ENCODE measurements at regions not wholly inside any gene's neighbourhood (a gene's known extent, or its start where the extent isn't known, plus 50 kb on each side); places are given as distances from the start of the nearest gene placed in this dataset.

- Histone ChIP-seq H3K79me2 (ENCODE audit: low read length) (no peaks in the 10 kb centered on the region), H3K27me3 (ENCODE audit: low read depth, low read length) (peaks cover 5% of the 10 kb centered on the region; the same call in 1 of the 2 replicates), H3K4me3 (ENCODE audit: low read length) (no peak overlapping the region), H3K9ac (ENCODE audit: low read length) (no peak overlapping the region), H3K9me3 (ENCODE audit: insufficient read depth, low read length) (0 out of 2 replicates have a peak, but pooled peaks cover 3% of the 10 kb centered on the region), H3K36me3 (replicated peaks; ENCODE audit: low read depth, low read length) (no peaks in the 10 kb centered on the region), H3K27ac (ENCODE audit: low read length) (no peak overlapping the region), H3K4me1 (ENCODE audit: low read length) (peaks cover 7% of the 10 kb centered on the region; the same call in 1 of the 2 replicates), H2AFZ (ENCODE audit: low read depth, low read length) (no peak overlapping the region), H3K4me2 (ENCODE audit: low read length) (no peak overlapping the region), H4K20me1 (ENCODE audit: insufficient read depth, low read length) (no peaks in the 10 kb centered on the region)
- no peak for TF ChIP-seq EZH2phosphoT487 (IDR thresholded peaks at IDR 0.05; ENCODE audit: low read depth)
- TF ChIP-seq, protein P1, sequence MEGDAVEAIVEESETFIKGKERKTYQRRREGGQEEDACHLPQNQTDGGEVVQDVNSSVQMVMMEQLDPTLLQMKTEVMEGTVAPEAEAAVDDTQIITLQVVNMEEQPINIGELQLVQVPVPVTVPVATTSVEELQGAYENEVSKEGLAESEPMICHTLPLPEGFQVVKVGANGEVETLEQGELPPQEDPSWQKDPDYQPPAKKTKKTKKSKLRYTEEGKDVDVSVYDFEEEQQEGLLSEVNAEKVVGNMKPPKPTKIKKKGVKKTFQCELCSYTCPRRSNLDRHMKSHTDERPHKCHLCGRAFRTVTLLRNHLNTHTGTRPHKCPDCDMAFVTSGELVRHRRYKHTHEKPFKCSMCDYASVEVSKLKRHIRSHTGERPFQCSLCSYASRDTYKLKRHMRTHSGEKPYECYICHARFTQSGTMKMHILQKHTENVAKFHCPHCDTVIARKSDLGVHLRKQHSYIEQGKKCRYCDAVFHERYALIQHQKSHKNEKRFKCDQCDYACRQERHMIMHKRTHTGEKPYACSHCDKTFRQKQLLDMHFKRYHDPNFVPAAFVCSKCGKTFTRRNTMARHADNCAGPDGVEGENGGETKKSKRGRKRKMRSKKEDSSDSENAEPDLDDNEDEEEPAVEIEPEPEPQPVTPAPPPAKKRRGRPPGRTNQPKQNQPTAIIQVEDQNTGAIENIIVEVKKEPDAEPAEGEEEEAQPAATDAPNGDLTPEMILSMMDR (IDR thresholded peaks at IDR 0.05; ENCODE audit: low read depth, low read length): no peak
Measured at GRCh38 chr15:61444585-61444984, 215.5 kb upstream of the RORA start.

- Histone ChIP-seq H3K9me3 (ENCODE audit: insufficient read depth, low read length) (0 out of 2 replicates have a peak, but pooled peaks cover 3% of the 10 kb centered on the region), H3K36me3 (replicated peaks; ENCODE audit: low read depth, low read length) (no peaks in the 10 kb centered on the region), H3K79me2 (ENCODE audit: low read length) (no peaks in the 10 kb centered on the region), H2AFZ (ENCODE audit: low read depth, low read length) (no peak overlapping the region), H3K27me3 (ENCODE audit: low read depth, low read length) (peaks cover 5% of the 10 kb centered on the region; the same call in 1 of the 2 replicates), H3K27ac (ENCODE audit: low read length) (no peak overlapping the region), H3K4me2 (ENCODE audit: low read length) (no peak overlapping the region), H4K20me1 (ENCODE audit: insufficient read depth, low read length) (no peaks in the 10 kb centered on the region), H3K4me1 (ENCODE audit: low read length) (peaks cover 7% of the 10 kb centered on the region; the same call in 1 of the 2 replicates), H3K4me3 (ENCODE audit: low read length) (no peak overlapping the region), H3K9ac (ENCODE audit: low read length) (no peak overlapping the region)
- TF ChIP-seq, protein P1 (IDR thresholded peaks at IDR 0.05; ENCODE audit: low read depth, low read length): no peak
- TF ChIP-seq EZH2phosphoT487 (IDR thresholded peaks at IDR 0.05; ENCODE audit: low read depth): no peak
Measured at GRCh38 chr15:61442821-61443220, 213.7 kb upstream of the RORA start.

- peaks cover 5% of the 10 kb centered on the region; the same call in 1 of the 2 replicates for H3K27me3 ChIP-seq (ENCODE audit: low read depth, low read length)
- H3K9me3 ChIP-seq (ENCODE audit: insufficient read depth, low read length): 0 out of 2 replicates have a peak, but pooled peaks cover 3% of the 10 kb centered on the region
- TF ChIP-seq EZH2phosphoT487 (IDR thresholded peaks at IDR 0.05; ENCODE audit: low read depth): no peak
- TF ChIP-seq, protein P1 (IDR thresholded peaks at IDR 0.05; ENCODE audit: low read depth, low read length): no peak
- H3K4me1 ChIP-seq (ENCODE audit: low read length): peaks cover 7% of the 10 kb centered on the region; the same call in 1 of the 2 replicates
- H3K36me3 ChIP-seq (replicated peaks; ENCODE audit: low read depth, low read length): no peaks in the 10 kb centered on the region
- no peaks in the 10 kb centered on the region for H3K79me2 ChIP-seq (ENCODE audit: low read length)
- no peak overlapping the region for H3K4me3 ChIP-seq (ENCODE audit: low read length)
- no peak overlapping the region for H3K4me2 ChIP-seq (ENCODE audit: low read length)
- no peak overlapping the region for H3K27ac ChIP-seq (ENCODE audit: low read length)
- no peak overlapping the region for H3K9ac ChIP-seq (ENCODE audit: low read length)
- no peaks in the 10 kb centered on the region for H4K20me1 ChIP-seq (ENCODE audit: insufficient read depth, low read length)
- H2AFZ ChIP-seq (ENCODE audit: low read depth, low read length): no peak overlapping the region
Measured at GRCh38 chr15:61441891-61442290, 212.8 kb upstream of the RORA start.

GRCh38 chr15:61426466-61426865 is 197.4 kb upstream of the RORA start:
- H2AFZ ChIP-seq (ENCODE audit: low read depth, low read length): no peak overlapping the region
- no peaks in the 10 kb centered on the region for H3K79me2 ChIP-seq (ENCODE audit: low read length)
- no peak overlapping the region for H3K4me3 ChIP-seq (ENCODE audit: low read length)
- no peaks in the 10 kb centered on the region for H4K20me1 ChIP-seq (ENCODE audit: insufficient read depth, low read length)
- peaks cover 5% of the 10 kb centered on the region; the same call in 1 of the 2 replicates for H3K27me3 ChIP-seq (ENCODE audit: low read depth, low read length)
- no peak overlapping the region for H3K4me2 ChIP-seq (ENCODE audit: low read length)
- no peaks in the 10 kb centered on the region for H3K4me1 ChIP-seq (ENCODE audit: low read length)
- no peak for TF ChIP-seq EZH2phosphoT487 (IDR thresholded peaks at IDR 0.05; ENCODE audit: low read depth)
- TF ChIP-seq, protein P1 (IDR thresholded peaks at IDR 0.05; ENCODE audit: low read depth, low read length): no peak
- no peak overlapping the region for H3K9ac ChIP-seq (ENCODE audit: low read length)
- H3K27ac ChIP-seq (ENCODE audit: low read length): no peak overlapping the region
- H3K9me3 ChIP-seq (ENCODE audit: insufficient read depth, low read length): no peaks in the 10 kb centered on the region
- H3K36me3 ChIP-seq (replicated peaks; ENCODE audit: low read depth, low read length): no peaks in the 10 kb centered on the region

Measured in OCI-LY3 (cell line).